ENCODE measurements at regions not wholly inside any gene's neighbourhood (a gene's known extent, or its start where the extent isn't known, plus 50 kb on each side); places are given as distances from the start of the nearest gene placed in this dataset.

DNA sequence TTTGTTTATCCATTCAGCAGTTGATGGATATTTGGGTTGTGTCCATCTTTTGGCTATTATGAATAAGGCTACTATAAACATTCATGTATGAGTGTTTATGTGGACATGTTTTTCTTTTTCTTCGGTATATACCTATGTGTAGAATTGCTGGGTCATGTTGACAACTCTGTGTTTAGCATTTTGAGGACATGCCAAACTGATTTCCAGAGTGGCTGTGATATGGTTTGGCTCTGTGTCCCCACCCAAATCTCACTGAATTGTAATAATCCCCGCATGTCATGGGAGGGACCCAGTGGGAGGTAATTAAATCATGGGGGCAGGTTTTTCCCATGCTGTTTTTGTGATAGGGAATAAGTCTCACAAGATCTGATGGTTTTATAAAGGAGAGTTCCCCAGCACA is 439.7 kb downstream of the UTRN start:
- TF ChIP-seq EZH2phosphoT487 (IDR thresholded peaks at IDR 0.05; ENCODE audit: low read length), result no peak
- TF ChIP-seq, protein P1, sequence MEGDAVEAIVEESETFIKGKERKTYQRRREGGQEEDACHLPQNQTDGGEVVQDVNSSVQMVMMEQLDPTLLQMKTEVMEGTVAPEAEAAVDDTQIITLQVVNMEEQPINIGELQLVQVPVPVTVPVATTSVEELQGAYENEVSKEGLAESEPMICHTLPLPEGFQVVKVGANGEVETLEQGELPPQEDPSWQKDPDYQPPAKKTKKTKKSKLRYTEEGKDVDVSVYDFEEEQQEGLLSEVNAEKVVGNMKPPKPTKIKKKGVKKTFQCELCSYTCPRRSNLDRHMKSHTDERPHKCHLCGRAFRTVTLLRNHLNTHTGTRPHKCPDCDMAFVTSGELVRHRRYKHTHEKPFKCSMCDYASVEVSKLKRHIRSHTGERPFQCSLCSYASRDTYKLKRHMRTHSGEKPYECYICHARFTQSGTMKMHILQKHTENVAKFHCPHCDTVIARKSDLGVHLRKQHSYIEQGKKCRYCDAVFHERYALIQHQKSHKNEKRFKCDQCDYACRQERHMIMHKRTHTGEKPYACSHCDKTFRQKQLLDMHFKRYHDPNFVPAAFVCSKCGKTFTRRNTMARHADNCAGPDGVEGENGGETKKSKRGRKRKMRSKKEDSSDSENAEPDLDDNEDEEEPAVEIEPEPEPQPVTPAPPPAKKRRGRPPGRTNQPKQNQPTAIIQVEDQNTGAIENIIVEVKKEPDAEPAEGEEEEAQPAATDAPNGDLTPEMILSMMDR (IDR thresholded peaks at IDR 0.05; ENCODE audit: low read length), result no peak
- TF ChIP-seq EZH2 (optimal IDR thresholded peaks at IDR 0.05; ENCODE audit: low read depth, low read length), result no peak
